Kidney capillary endothelial cell (primary cell): ENCODE measurements at regions not wholly inside any gene's neighbourhood (a gene's known extent, or its start where the extent isn't known, plus 50 kb on each side); places are given as distances from the start of the nearest gene placed in this dataset.
A peak's percentile ranks its signal among the peaks of the same experiment; 100 is the strongest.

Source experiments
- DNase-seq: peaks from one replicate; pipeline ENCODE4 v3.0.0-alpha.2; 2018; ENCODE audit warnings: low spot score

DNA sequence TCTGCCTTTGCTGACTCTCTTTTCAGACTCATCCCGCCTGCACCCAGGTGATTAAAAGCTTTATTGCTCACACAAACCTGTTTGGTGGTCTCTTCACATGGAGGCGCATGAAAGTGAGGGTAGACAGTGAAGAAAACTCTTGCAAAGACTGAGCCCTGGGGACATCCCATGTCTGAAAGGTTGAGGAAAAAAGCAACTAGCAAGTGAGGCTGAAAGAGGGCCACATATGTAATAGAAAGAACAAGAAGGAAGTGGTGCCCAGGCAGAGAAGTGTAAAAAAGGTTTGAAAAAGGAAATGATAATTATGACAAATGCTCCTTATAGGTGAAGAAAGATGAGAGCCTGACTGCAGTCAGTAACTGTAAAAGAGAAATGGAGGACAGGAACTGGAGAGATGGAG is 115.9 kb upstream of the NEK7 start:
- DNase-seq = no peak

GRCh38 chr1:198042168-198042567 is 114.6 kb upstream of the NEK7 start:
- DNase-seq = no peak

GRCh38 chr1:198047913-198048312 is 108.9 kb upstream of the NEK7 start:
- no peak for DNase-seq

DNA sequence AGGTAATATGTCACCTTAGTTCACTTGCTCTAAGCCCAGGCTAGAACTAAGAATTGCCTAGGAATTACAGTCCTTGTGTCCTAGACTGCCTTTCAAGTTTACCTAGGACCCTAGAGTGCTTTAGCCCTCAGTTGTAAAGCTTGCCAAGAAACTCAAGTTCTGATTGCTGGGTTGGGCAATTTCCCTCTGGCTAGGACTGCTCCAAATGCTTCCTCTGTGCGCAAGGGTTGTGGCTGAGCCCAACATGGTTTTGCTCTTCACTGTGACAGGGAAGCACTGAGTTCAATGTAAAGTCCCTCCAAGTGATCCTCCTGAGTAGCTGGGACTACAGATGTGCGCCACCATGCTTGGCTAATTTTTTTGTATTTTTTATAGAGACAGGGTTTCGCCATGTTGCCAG is 102.3 kb upstream of the NEK7 start:
- DNase-seq = no peak

- DNase-seq = no peak
These were observed 100.5 kb upstream of the NEK7 start for GRCh38 chr1:198056255-198056654.

GRCh38 chr1:198064181-198064580 is 92.6 kb upstream of the NEK7 start:
- no peak for DNase-seq

DNA sequence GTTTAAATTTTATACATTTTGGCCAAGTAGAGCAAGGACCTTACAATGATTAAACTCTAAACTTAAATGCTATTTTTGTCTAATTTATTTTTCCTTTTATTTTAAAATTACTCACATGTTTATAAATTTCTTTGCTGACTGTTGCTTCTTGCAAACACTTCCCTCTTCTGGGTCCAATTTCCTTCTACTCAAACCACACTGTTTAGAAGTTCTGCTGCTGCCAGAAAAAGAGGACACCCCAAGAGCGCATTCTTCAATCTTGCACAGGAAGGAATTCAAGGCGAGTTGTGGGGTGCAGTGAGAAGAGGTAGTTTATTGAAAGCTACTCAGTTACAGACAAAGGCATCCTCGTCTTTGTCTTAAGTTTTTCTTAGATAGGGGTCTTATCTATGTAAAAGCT is 88.5 kb upstream of the NEK7 start:
- DNase-seq = no peak

DNA sequence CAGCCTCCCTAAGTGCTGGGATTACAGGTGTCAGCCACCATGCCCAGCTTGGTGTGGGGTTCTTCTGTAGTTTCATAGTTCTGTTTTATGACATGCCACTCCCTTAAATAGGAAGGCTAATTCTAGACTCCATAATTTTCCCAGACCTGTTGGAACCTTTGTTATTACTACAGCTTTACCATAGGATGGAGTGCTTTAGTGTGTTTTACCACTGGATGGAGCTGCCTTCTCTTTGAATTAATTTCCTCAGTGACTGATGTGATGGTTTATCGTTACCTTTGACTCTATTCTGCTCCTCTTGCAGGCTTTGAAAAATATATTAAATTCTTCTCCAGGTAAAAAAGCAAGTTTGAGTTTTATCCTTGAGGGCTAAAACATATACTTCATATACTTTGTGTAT is 84.6 kb upstream of the NEK7 start:
- DNase-seq = peak; percentile 4

GRCh38 chr1:198075296-198075695 is 81.5 kb upstream of the NEK7 start:
- no peak for DNase-seq

- no peak for DNase-seq
These were observed 77.3 kb upstream of the NEK7 start for GRCh38 chr1:198079432-198079951.

GRCh38 chr1:198082576-198082975 is 74.2 kb upstream of the NEK7 start:
- DNase-seq = no peak

DNA sequence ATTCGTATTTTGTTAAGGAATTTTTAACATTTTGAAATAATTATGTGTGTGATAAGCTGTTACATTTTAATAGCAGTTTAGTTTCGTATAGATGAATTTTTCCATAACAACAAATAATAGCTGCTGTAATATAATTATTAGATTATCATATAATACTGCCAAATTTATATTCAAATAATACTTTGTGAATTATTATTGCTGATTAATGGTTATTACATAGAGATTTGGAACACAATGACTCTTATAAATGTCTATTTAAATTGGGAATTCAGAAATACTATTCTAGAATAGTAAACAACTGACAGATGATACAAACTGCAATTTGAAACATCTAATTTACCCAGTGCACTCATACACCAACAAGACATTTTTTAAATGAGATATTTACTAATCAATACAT is 73.2 kb upstream of the NEK7 start:
- DNase-seq = no peak

- no peak for DNase-seq
These were observed 72.4 kb upstream of the NEK7 start for GRCh38 chr1:198084241-198084908.

GRCh38 chr1:198086051-198086745 is 70.6 kb upstream of the NEK7 start:
- no peak for DNase-seq

- no peak for DNase-seq
These were observed 69.0 kb upstream of the NEK7 start for GRCh38 chr1:198087831-198088230.

DNA sequence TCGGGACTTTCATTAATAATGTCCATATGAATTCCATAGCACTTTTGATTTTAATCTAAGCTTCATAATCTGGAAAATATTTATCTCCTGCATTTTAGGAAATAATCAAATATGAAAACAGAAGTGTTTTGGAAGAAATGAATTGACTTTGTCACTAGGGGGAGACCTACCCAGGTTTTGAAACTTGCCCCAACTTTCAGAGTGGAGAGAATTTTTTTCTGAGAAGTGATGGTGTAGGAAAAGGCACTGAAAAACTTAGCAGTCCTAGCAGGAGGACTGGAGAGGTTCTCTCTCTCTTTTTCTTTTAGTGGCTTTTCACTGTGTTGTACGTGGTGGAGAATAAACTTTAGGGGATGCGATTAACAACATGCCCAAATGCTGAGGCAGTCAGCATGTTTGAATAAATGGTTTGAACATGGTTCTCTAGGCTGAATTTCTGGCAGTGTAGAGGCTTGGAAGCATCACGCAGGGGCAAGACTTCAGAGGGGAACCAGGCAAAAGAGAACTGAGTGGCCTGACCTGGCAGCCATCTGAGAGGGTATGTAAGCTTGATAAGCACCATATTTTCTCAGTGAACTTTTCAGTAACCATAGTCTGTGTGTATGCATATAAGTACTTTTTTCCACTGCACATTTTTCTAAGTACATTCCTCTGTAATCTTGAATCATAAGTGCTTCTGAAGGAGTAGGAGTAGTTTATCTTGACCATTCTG is 68.3 kb upstream of the NEK7 start:
- DNase-seq = peak; percentile 21

DNA sequence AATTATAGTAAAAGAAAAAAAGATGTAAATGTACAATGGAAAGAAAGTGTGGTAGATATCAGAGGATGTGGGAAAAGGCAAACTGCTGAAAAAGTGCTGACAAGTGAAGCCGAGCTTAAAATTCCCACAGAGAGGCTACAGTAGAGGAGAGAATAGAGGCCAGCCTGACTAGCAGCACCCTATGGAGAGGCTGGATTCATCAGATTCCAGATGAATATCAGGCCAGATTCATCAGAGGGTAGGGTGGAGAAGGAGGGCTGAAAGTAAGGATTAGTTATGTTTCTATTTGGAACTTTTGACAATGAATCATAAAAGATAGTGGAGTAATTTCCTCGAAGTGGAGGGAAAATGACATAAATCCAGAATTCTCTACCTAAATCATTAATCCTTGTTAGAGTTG is 60.4 kb upstream of the NEK7 start:
- DNase-seq = no peak

GRCh38 chr1:198099755-198100154 is 57.0 kb upstream of the NEK7 start:
- DNase-seq = no peak

- DNase-seq = no peak
These were observed 54.9 kb upstream of the NEK7 start for GRCh38 chr1:198101716-198102453.

DNA sequence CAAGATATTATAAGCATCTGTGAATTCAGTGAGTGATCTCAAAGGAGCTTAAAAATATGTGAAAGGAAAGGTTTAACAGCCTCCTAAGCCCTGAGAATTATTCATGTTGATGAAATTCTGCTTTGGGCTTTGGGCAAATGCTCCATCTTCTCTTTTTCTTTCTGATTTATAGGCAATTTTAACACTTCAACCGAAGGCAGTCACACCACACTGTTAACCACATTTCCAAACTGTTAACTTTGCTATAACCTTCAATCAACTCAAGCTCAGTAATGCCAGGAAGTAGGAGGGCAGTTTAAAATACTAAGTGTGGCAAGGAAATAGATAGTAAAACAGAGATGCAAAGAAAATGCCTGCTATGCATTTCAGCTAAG is 54.4 kb upstream of the NEK7 start:
- DNase-seq = no peak

GRCh38 chr1:198105185-198105584 is 51.6 kb upstream of the NEK7 start:
- no peak for DNase-seq

DNA sequence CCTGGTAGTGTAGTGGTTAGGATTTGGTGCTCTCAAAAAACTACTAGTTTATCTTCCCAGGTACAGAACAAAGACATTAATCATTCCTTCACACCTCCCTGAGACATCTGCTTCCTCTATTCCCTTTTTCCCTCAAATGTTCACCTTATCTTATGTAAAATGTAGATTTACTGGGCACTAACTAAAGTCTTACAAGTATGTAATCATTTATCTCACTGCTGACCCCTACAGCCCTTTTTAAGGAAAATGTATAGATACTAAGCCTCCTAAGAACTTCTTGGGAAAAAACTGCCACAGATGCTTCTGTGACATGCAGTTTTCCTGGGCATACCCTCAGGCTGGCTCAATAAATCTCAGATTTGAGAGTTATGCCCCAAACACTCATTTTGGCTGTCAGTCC is 50.8 kb upstream of the NEK7 start:
- DNase-seq = no peak
